ENCODE measurements at regions not wholly inside any gene's neighbourhood (a gene's known extent, or its start where the extent isn't known, plus 50 kb on each side); places are given as distances from the start of the nearest gene placed in this dataset.

GRCh38 chr6:27161115-27161514, 86.4 kb upstream of the PRSS16 start:
- TF ChIP-seq CHD1 (IDR thresholded peaks at IDR 0.05; ENCODE audit: low read depth, low read length) (no peak), REST (IDR thresholded peaks at IDR 0.05; ENCODE audit: low read depth, low read length) (no peak), HDAC6 (IDR thresholded peaks at IDR 0.05; ENCODE audit: unreplicated experiment) (no peak), SPI1 (IDR thresholded peaks at IDR 0.05; ENCODE audit: borderline replicate concordance, insufficient read depth, low read depth, low read length) (no peak), ATF7 (IDR thresholded peaks at IDR 0.05; ENCODE audit: low read depth) (no peak), RB1 (IDR thresholded peaks at IDR 0.05; ENCODE audit: borderline replicate concordance) (no peak), RAD21 (IDR thresholded peaks at IDR 0.05; ENCODE audit: insufficient read depth, low read depth, low read length) (no peak), FOXK2 (IDR thresholded peaks at IDR 0.05) (no peak), ESRRA (IDR thresholded peaks at IDR 0.05; ENCODE audit: low read length) (no peak), NR2C1 (IDR thresholded peaks at IDR 0.05) (no peak), JUNB (IDR thresholded peaks at IDR 0.05) (no peak), NR2C2 (IDR thresholded peaks at IDR 0.05; ENCODE audit: borderline replicate concordance, control insufficient read depth, insufficient read length, low read depth) (no peak)
- TF ChIP-seq, protein P1, sequence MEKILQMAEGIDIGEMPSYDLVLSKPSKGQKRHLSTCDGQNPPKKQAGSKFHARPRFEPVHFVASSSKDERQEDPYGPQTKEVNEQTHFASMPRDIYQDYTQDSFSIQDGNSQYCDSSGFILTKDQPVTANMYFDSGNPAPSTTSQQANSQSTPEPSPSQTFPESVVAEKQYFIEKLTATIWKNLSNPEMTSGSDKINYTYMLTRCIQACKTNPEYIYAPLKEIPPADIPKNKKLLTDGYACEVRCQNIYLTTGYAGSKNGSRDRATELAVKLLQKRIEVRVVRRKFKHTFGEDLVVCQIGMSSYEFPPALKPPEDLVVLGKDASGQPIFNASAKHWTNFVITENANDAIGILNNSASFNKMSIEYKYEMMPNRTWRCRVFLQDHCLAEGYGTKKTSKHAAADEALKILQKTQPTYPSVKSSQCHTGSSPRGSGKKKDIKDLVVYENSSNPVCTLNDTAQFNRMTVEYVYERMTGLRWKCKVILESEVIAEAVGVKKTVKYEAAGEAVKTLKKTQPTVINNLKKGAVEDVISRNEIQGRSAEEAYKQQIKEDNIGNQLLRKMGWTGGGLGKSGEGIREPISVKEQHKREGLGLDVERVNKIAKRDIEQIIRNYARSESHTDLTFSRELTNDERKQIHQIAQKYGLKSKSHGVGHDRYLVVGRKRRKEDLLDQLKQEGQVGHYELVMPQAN (conservative IDR thresholded peaks at IDR 0.05): no peak
- H3K36me3 ChIP-seq (ENCODE audit: control insufficient read depth in 2 of 2, insufficient read depth in 2 of 2, low read length in 1 of 2): no peaks in the 10 kb centered on the region
- H3K27me3 ChIP-seq (replicated peaks in 1 of 2; ENCODE audit: control insufficient read depth in 2 of 2, insufficient read depth in 2 of 2, low read length in 1 of 2): no peaks in the 10 kb centered on the region
- no peaks in the 10 kb centered on the region for H3K79me2 ChIP-seq (ENCODE audit: control insufficient read depth, insufficient read depth, low read length)
- WGBS (ENCODE audit: insufficient coverage, insufficient replicate concordance, low lambda C conversion rate, missing lambda C conversion rate): 0% methylated on average over 1 of the region's 1 CpG
- H3K9ac ChIP-seq (ENCODE audit: control insufficient read depth, insufficient read depth, low read length): no peak overlapping the region
- intact Hi-C loops (cut with micrococcal nuclease; ENCODE audit: unreplicated experiment) (loop anchor here (5.0 to 10.0 kb wide), 3 partner anchors 446 to 1194 kb away; no protein-coding TSS in a partner anchor), in situ Hi-C loops (cut with MboI) (loop anchor here (25.0 kb wide), 1 partner anchor 1201 kb away; no protein-coding TSS in a partner anchor)
- no peaks in the 10 kb centered on the region for H3K4me1 ChIP-seq (ENCODE audit: control insufficient read depth, insufficient read depth, low read length)
- H4K20me1 ChIP-seq (ENCODE audit: control insufficient read depth, insufficient read depth): no peaks in the 10 kb centered on the region
- no peak overlapping the region for H3K27ac ChIP-seq (ENCODE audit: control insufficient read depth, insufficient read depth)
- CTCF ChIA-PET: interaction anchor here (0.7 to 4.0 kb wide), 14 partner anchors 9 to 734 kb away, joined by 3 to 29 read pairs (median 4); partner anchors contain the start of gene POM121L2
- no peak for DNase-seq (ENCODE audit: low read depth, low spot score)
- H2AFZ ChIP-seq (ENCODE audit: control insufficient read depth, low read depth, low read length): no peak overlapping the region
- no peak for ATAC-seq
- FAIRE-seq: no peak
- SMC1A ChIA-PET (ENCODE audit: uncharacterized antibody, unreplicated experiment): interaction anchor here (0.9 to 3.1 kb wide), 8 partner anchors 10 to 734 kb away, joined by 3 to 12 read pairs (median 5); no protein-coding TSS in a partner anchor
- RAD21 ChIA-PET (ENCODE audit: unreplicated experiment): interaction anchor here (0.8 to 2.1 kb wide), 5 partner anchors 33 to 734 kb away, joined by 3 to 14 read pairs (median 3); no protein-coding TSS in a partner anchor
- H3K4me3 ChIP-seq: no peak overlapping the region
- no peak overlapping the region for H3K4me2 ChIP-seq (ENCODE audit: control insufficient read depth, insufficient read depth)
- POLR2A ChIA-PET: interaction anchor here (0.6 kb wide), 1 partner anchor 13 kb away, joined by 9 read pairs; no protein-coding TSS in a partner anchor
- no TSS peak for BruUV-seq (replicated peaks)
- no peaks in the 10 kb centered on the region for H3K9me3 ChIP-seq (replicated peaks; ENCODE audit: control insufficient read depth, insufficient read depth, low read length)
